Chondrocyte (in vitro differentiated cells): ENCODE measurements at regions not wholly inside any gene's neighbourhood (a gene's known extent, or its start where the extent isn't known, plus 50 kb on each side); places are given as distances from the start of the nearest gene placed in this dataset.

Experiments used
- DNase-seq: peaks from one replicate; pipeline ENCODE4 v3.0.0; 2021; ENCODE audit warnings: mixed read lengths, low spot score
- H3K27ac Mint-ChIP-seq: one replicate; pipeline ENCODE4 v1.8.0; 2021; ENCODE audit warnings: mild to moderate bottlenecking, moderate library complexity, mixed read lengths; ENCODE audit not compliant: unreplicated experiment
- H3K27me3 Mint-ChIP-seq: 2 replicates; pipeline ENCODE4 v1.8.0; 2021; ENCODE audit warnings: low read depth, mixed read lengths
- H3K36me3 Mint-ChIP-seq: 2 replicates; pipeline ENCODE4 v1.8.0; 2021; ENCODE audit warnings: low read depth, mixed read lengths
- H3K4me1 Mint-ChIP-seq: 2 replicates; pipeline ENCODE4 v1.8.0; 2021; ENCODE audit warnings: low read depth, mild to moderate bottlenecking, mixed read lengths
- H3K4me3 Mint-ChIP-seq: one replicate; pipeline ENCODE4 v1.8.0; 2021; ENCODE audit warnings: mild to moderate bottlenecking, moderate library complexity, mixed read lengths; ENCODE audit not compliant: unreplicated experiment
- H3K9me3 Mint-ChIP-seq: 2 replicates; pipeline ENCODE4 v1.8.0; 2021; ENCODE audit warnings: low read depth, mixed read lengths
- CTCF ChIP-seq: fragments of 200-600 bp; sonication (generic); IDR thresholded peaks from 2 replicates; pipeline ENCODE4 v1.5.0; 2021; ENCODE audit warnings: antibody characterized with exemption, mild to moderate bottlenecking, moderate library complexity

- Mint-ChIP-seq H3K27me3 (peaks cover 13% of the 10 kb centered on the region), H3K36me3 (no peaks in the 10 kb centered on the region), H3K27ac (no peak overlapping the region), H3K4me1 (no peaks in the 10 kb centered on the region), H3K9me3 (peaks cover 23% of the 10 kb centered on the region), H3K4me3 (no peak overlapping the region)
- TF ChIP-seq CTCF: no peak
- no peak for DNase-seq
Measured at GRCh38 chr12:58233886-58234285, 292.5 kb downstream of the ATP23 start.

GRCh38 chr12:58238411-58238810, 297.0 kb downstream of the ATP23 start:
- TF ChIP-seq CTCF: no peak
- no peak overlapping the region for H3K27ac Mint-ChIP-seq
- H3K9me3 Mint-ChIP-seq: no peaks in the 10 kb centered on the region
- no peak overlapping the region for H3K4me3 Mint-ChIP-seq
- H3K4me1 Mint-ChIP-seq: no peaks in the 10 kb centered on the region
- peaks cover 14% of the 10 kb centered on the region for H3K27me3 Mint-ChIP-seq
- no peak for DNase-seq
- H3K36me3 Mint-ChIP-seq: no peaks in the 10 kb centered on the region

DNA sequence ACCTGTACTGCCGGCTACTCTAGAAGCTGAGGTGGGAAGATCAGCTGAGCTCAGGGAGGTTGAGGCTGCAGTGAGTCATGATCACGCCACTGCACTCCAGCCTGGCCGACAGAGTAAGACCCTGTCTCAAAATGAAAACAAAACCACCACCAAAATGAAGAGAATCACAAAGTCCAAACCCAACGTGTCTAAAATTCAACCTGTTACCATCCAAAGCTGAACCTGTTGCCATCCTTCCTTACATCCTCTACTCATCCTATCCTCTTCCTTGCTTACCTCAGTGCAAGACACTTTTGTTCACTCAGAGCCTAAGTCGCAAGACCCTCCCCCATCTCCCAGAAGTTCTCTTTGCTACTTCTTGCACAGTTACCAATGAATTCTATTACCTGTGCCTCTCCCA, 299.7 kb downstream of the ATP23 start:
- Mint-ChIP-seq H3K27ac (no peak overlapping the region), H3K4me3 (no peak overlapping the region), H3K27me3 (peaks cover 12% of the 10 kb centered on the region), H3K36me3 (no peaks in the 10 kb centered on the region), H3K4me1 (no peaks in the 10 kb centered on the region), H3K9me3 (peaks cover 3% of the 10 kb centered on the region)
- TF ChIP-seq CTCF: no peak
- no peak for DNase-seq

DNA sequence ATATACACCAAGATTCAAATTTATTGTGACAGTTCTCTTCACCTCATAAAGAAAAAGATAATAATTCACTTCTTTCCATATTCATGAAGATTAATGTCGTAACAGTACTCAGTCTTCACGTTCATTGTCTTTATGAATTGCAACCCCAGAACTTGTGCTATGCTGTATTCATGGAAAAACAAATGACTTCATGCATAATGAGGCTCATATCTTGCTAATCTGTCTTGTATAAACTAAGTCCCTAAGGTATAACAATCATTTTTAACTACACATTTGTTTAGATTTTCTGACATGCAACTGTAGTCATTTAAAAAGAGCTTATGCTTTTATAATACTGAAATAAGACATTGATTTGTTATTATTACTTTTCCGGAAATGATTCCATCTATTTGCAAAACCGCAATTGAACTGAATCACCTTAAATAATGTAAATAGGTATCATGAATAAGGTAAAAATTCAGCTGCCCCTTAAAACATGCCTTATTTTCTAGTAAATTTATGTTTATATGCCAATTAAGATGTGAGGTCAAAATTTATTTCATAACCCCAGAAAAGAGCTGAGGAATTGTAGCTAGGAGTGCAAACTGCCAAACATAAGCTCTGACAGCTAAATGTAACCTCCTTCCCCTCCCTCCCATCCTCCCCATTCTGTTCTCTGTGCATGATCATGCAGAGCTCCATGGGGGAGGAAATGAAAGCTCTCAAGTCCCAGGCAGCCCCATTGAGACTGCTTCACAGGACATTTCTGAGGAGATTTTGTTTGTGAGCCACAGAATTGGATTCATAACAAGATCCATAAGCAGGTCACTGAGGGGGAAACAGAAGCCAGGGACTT, 301.6 kb downstream of the ATP23 start:
- H3K27ac Mint-ChIP-seq: no peak overlapping the region
- H3K4me3 Mint-ChIP-seq: no peak overlapping the region
- no peaks in the 10 kb centered on the region for H3K36me3 Mint-ChIP-seq
- peaks cover 3% of the 10 kb centered on the region for H3K9me3 Mint-ChIP-seq
- no peaks in the 10 kb centered on the region for H3K4me1 Mint-ChIP-seq
- peaks cover 6% of the 10 kb centered on the region for H3K27me3 Mint-ChIP-seq
- TF ChIP-seq CTCF: no peak
- DNase-seq: no peak

- TF ChIP-seq CTCF: peak; percentile 29
- no peak overlapping the region for H3K27ac Mint-ChIP-seq
- H3K4me1 Mint-ChIP-seq: peaks cover 9% of the 10 kb centered on the region
Measured at GRCh38 chr12:58247633-58248032, 306.3 kb downstream of the ATP23 start.

More at GRCh38 chr12:58247633-58248032, 306.3 kb downstream of the ATP23 start:
- H3K27me3 Mint-ChIP-seq: no peaks in the 10 kb centered on the region
- DNase-seq: no peak
- no peaks in the 10 kb centered on the region for H3K36me3 Mint-ChIP-seq
- H3K9me3 Mint-ChIP-seq: peaks cover 3% of the 10 kb centered on the region
- H3K4me3 Mint-ChIP-seq: no peak overlapping the region
